ENCODE measurements at regions not wholly inside any gene's neighbourhood (a gene's known extent, or its start where the extent isn't known, plus 50 kb on each side); places are given as distances from the start of the nearest gene placed in this dataset.

- H2AFZ ChIP-seq (ENCODE audit: low read depth, low read length, poor library complexity, severe bottlenecking), result no peak overlapping the region
These were observed 739.7 kb upstream of the FZD8 start for GRCh38 chr10:36381748-36382147.

DNA sequence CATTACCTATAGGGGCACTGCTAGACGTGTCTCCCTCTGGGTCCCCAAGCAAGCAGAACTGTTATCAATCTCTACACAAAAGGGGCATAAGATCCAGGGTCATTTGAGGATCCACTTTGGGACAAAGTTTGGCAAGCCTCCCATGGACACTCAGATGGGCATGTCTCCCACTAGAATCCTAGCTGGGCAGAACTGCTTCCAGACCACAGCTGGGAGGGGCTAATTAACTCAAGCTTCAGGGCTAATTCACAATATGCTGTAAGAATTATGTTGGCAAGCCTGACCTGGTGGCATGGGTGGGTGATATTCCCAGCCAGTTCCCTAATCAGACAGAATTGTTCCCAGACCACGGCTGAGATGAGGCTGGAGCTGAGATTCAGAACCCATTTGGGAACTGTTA lies 738.4 kb upstream of the FZD8 start:
- H3K27me3 ChIP-seq (ENCODE audit: insufficient read depth, low read length), result no peaks in the 10 kb centered on the region
- ATAC-seq (no peak), DNase-seq (ENCODE audit: low read depth, low spot score) (no peak)
- H2AFZ ChIP-seq (ENCODE audit: low read depth, low read length, poor library complexity, severe bottlenecking), result no peak overlapping the region
- H3K36me3 ChIP-seq (ENCODE audit: control insufficient read depth in 1 of 2, insufficient read depth in 2 of 2, low read length in 2 of 2), result no peaks in the 10 kb centered on the region
- peaks cover 2 to 12% of the 10 kb centered on the region in 2 experiments; a peak in 2 of 4 replicates for H3K9me3 ChIP-seq (ENCODE audit: control insufficient read depth in 1 of 2, insufficient read depth in 1 of 2, low read depth in 1 of 2, low read length in 2 of 2)
- H3K9me2 ChIP-seq (ENCODE audit: insufficient read depth), result no peaks in the 10 kb centered on the region
- ChIA-PET CTCF (no interaction called here), POLR2A (no interaction called here), RAD21 (ENCODE audit: low non-redundant PET in 1 of 2, low total read pairs in 2 of 2, uncharacterized antibody in 2 of 2, unreplicated experiment in 2 of 2) (no interaction called here)
- no peak overlapping the region for H3K4me2 ChIP-seq (ENCODE audit: low read length)
- no TSS peak for BruUV-seq (replicated peaks)
- H3K27ac ChIP-seq (ENCODE audit: low read depth, low read length), result no peak overlapping the region
- H3K9ac ChIP-seq (ENCODE audit: low read length), result no peak overlapping the region
- no peaks in the 10 kb centered on the region for H4K20me1 ChIP-seq (ENCODE audit: insufficient read depth)
- no peak overlapping the region for H3K4me3 ChIP-seq (replicated peaks in 1 of 2; ENCODE audit: low read depth in 1 of 2, low read length in 2 of 2)
- intact Hi-C loops (cut with micrococcal nuclease), result no loop called here
- no peaks in the 10 kb centered on the region for H3K4me1 ChIP-seq (ENCODE audit: control insufficient read depth in 1 of 2, insufficient read depth in 2 of 2, low read length in 2 of 2)
- H3K79me2 ChIP-seq (ENCODE audit: insufficient read depth, low read length), result no peaks in the 10 kb centered on the region
- TF ChIP-seq ELF1 (IDR thresholded peaks at IDR 0.05; ENCODE audit: borderline replicate concordance, low read depth), result no peak
- no peak for TF ChIP-seq POLR2AphosphoS5 (IDR thresholded peaks at IDR 0.05; ENCODE audit: low read depth, low read length)
- TF ChIP-seq CBX3 (IDR thresholded peaks at IDR 0.05; ENCODE audit: low read depth), result no peak
- TF ChIP-seq, protein P1, sequence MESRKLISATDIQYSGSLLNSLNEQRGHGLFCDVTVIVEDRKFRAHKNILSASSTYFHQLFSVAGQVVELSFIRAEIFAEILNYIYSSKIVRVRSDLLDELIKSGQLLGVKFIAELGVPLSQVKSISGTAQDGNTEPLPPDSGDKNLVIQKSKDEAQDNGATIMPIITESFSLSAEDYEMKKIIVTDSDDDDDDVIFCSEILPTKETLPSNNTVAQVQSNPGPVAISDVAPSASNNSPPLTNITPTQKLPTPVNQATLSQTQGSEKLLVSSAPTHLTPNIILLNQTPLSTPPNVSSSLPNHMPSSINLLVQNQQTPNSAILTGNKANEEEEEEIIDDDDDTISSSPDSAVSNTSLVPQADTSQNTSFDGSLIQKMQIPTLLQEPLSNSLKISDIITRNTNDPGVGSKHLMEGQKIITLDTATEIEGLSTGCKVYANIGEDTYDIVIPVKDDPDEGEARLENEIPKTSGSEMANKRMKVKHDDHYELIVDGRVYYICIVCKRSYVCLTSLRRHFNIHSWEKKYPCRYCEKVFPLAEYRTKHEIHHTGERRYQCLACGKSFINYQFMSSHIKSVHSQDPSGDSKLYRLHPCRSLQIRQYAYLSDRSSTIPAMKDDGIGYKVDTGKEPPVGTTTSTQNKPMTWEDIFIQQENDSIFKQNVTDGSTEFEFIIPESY (IDR thresholded peaks at IDR 0.05; ENCODE audit: extremely low read depth, insufficient replicate concordance, low read length), result no peak
- TF ChIP-seq POLR2A (IDR thresholded peaks at IDR 0.05; ENCODE audit: borderline replicate concordance, extremely low read depth, insufficient read depth, insufficient read length), result no peak
- no peak for TF ChIP-seq ZFX (IDR thresholded peaks at IDR 0.05)

More at GRCh38 chr10:36381748-36382147, 739.7 kb upstream of the FZD8 start:
- H4K20me1 ChIP-seq (ENCODE audit: insufficient read depth), result no peaks in the 10 kb centered on the region
- no TSS peak for BruUV-seq (replicated peaks)
- no peaks in the 10 kb centered on the region for H3K9me2 ChIP-seq (ENCODE audit: insufficient read depth)
- TF ChIP-seq ZFX (IDR thresholded peaks at IDR 0.05) (no peak), MAX (IDR thresholded peaks at IDR 0.05) (no peak), SRF (IDR thresholded peaks at IDR 0.05; ENCODE audit: low read depth) (no peak)
- ChIA-PET RAD21 (ENCODE audit: low non-redundant PET in 1 of 2, low total read pairs in 2 of 2, uncharacterized antibody in 2 of 2, unreplicated experiment in 2 of 2) (no interaction called here), CTCF (no interaction called here), POLR2A (no interaction called here)
- H3K4me3 ChIP-seq (replicated peaks in 1 of 2; ENCODE audit: low read depth in 1 of 2, low read length in 2 of 2), result no peak overlapping the region
- no peak overlapping the region for H3K27ac ChIP-seq (ENCODE audit: low read depth, low read length)
- ATAC-seq, result no peak
- H3K4me2 ChIP-seq (ENCODE audit: low read length), result no peak overlapping the region
- no peaks in the 10 kb centered on the region for H3K27me3 ChIP-seq (ENCODE audit: insufficient read depth, low read length)
- no peaks in the 10 kb centered on the region for H3K36me3 ChIP-seq (ENCODE audit: control insufficient read depth in 1 of 2, insufficient read depth in 2 of 2, low read length in 2 of 2)
- H3K79me2 ChIP-seq (ENCODE audit: insufficient read depth, low read length), result no peaks in the 10 kb centered on the region
- H3K9ac ChIP-seq (ENCODE audit: low read length), result no peak overlapping the region
- peaks cover 4 to 15% of the 10 kb centered on the region in 2 experiments; a peak in 2 of 4 replicates for H3K9me3 ChIP-seq (ENCODE audit: control insufficient read depth in 1 of 2, insufficient read depth in 1 of 2, low read depth in 1 of 2, low read length in 2 of 2)
- DNase-seq (ENCODE audit: low read depth, low spot score), result no peak
- intact Hi-C loops (cut with micrococcal nuclease), result no loop called here
- H3K4me1 ChIP-seq (ENCODE audit: control insufficient read depth in 1 of 2, insufficient read depth in 2 of 2, low read length in 2 of 2), result no peaks in the 10 kb centered on the region
